B cell (primary cell): ENCODE measurements at regions not wholly inside any gene's neighbourhood (a gene's known extent, or its start where the extent isn't known, plus 50 kb on each side); places are given as distances from the start of the nearest gene placed in this dataset.

Experiments used
- ATAC-seq: fragments of 200-7000 bp; cut with Tn5 transposase; one replicate; pipeline ENCODE4 v1.10.0; 2021; ENCODE audit warnings: low read depth, mild to moderate bottlenecking, moderate number of reproducible peaks, moderate library complexity
- CTCF ChIA-PET: fragments of 350-600 bp; sonication (Branson Sonifier 250); formaldehyde crosslinking; loops from one replicate; lab custom pipeline; 2021; ENCODE audit warnings: antibody characterized with exemption, inconsistent platforms; lab: Charles Lee
- POLR2A ChIA-PET: fragments of 350-600 bp; sonication (Branson Sonifier 250); formaldehyde crosslinking; loops from one replicate; lab custom pipeline; 2021; ENCODE audit warnings: antibody characterized with exemption; lab: Charles Lee
- DNase-seq: peaks from one replicate; pipeline ENCODE4 v3.0.0; 2013
- H2AFZ ChIP-seq: 2 replicates; pipeline ENCODE4 v1.6.1; 2012; ENCODE audit warnings: mild to moderate bottlenecking, low read depth, low read length; ENCODE audit not compliant: insufficient read depth, poor library complexity, severe bottlenecking
- H3K27ac ChIP-seq, 2 donors: 1 replicate in 1 of 2; 2 replicates in 1 of 2; pipeline ENCODE4 v1.5.1; 2012 to 2013; ENCODE audit warnings: low read length in 2 of 2, mild to moderate bottlenecking in 2 of 2, moderate library complexity in 1 of 2
- H3K27me3 ChIP-seq, 4 experiments: fragments of 200-600 bp in 1 of 4; sonication (generic) in 1 of 4; replicated peaks in 1 of 4; 1 replicate in 2 of 4; 2 replicates in 2 of 4; pipeline versions ENCODE4 v1.6.1 to v1.7.0; 2013 to 2016; ENCODE audit warnings: low read length in 3 of 4, mild to moderate bottlenecking in 2 of 4, mixed read lengths in 1 of 4, moderate library complexity in 1 of 4; ENCODE audit not compliant: insufficient read depth in 4 of 4, control insufficient read depth in 3 of 4; ENCODE audit errors: control extremely low read depth in 1 of 4
- H3K36me3 ChIP-seq, 2 experiments: replicated peaks in 1 of 2; 1 replicate in 1 of 2; 2 replicates in 1 of 2; pipeline versions ENCODE4 v1.6.1 to v1.7.1; 2013; ENCODE audit warnings: low read length in 1 of 2; ENCODE audit not compliant: insufficient read depth in 2 of 2, control insufficient read depth in 1 of 2; ENCODE audit errors: control extremely low read depth in 1 of 2, extremely low read depth in 1 of 2
- H3K4me1 ChIP-seq, 2 donors: fragments of 200-600 bp in 1 of 2; sonication (generic) in 1 of 2; 1 replicate in 1 of 2; 2 replicates in 1 of 2; pipeline versions ENCODE4 v1.5.1 to v1.6.1; 2013 to 2017; ENCODE audit warnings: low read length in 2 of 2; ENCODE audit not compliant: control insufficient read depth in 2 of 2, insufficient read depth in 2 of 2
- H3K4me2 ChIP-seq: replicated peaks from 2 replicates; pipeline ENCODE3; 2012; ENCODE audit warnings: mild to moderate bottlenecking, low read depth, low read length; ENCODE audit not compliant: poor library complexity, severe bottlenecking
- H3K4me3 ChIP-seq, 5 experiments: fragments of 200-600 bp in 1 of 5; sonication (generic) in 1 of 5; 1 replicate in 3 of 5; 2 replicates in 2 of 5; pipeline versions ENCODE4 v1.5.1 to v1.7.0; 2011 to 2016; ENCODE audit warnings: low read length in 4 of 5, mild to moderate bottlenecking in 4 of 5, low read depth in 2 of 5, control low read depth in 1 of 5, moderate library complexity in 1 of 5; ENCODE audit not compliant: insufficient read depth in 1 of 5; ENCODE audit errors: control extremely low read depth in 1 of 5, extremely low read depth in 1 of 5
- H3K79me2 ChIP-seq: fragments of 200-600 bp; sonication (generic); one replicate; pipeline ENCODE4 v1.6.0; 2016; ENCODE audit warnings: low read length; ENCODE audit not compliant: control insufficient read depth, insufficient read depth
- H3K9ac ChIP-seq: fragments of 200-600 bp; sonication (generic); 2 replicates; pipeline ENCODE4 v1.6.1; 2017; ENCODE audit warnings: mild to moderate bottlenecking, low read length, moderate library complexity
- H3K9me3 ChIP-seq, 3 donors: one replicate each; pipeline versions ENCODE4 v1.6.1 to v1.7.1; 2013; ENCODE audit warnings: low read length in 2 of 3; ENCODE audit not compliant: control insufficient read depth in 2 of 3, insufficient read depth in 1 of 3; ENCODE audit errors: control extremely low read depth in 1 of 3
- H4K20me1 ChIP-seq: 2 replicates; pipeline ENCODE4 v1.6.0; 2012; ENCODE audit warnings: mild to moderate bottlenecking, low read length; ENCODE audit not compliant: insufficient read depth, control insufficient read depth, poor library complexity, severe bottlenecking
- H3K27ac Mint-ChIP-seq: one replicate; pipeline ENCODE4 v1.8.0; 2021; ENCODE audit warnings: mixed read lengths
- H3K27me3 Mint-ChIP-seq: one replicate; pipeline ENCODE4 v1.8.0; 2021; ENCODE audit warnings: mixed read lengths
- H3K4me1 Mint-ChIP-seq: one replicate; pipeline ENCODE4 v1.8.0; 2021; ENCODE audit warnings: mixed read lengths
- H3K4me3 Mint-ChIP-seq: one replicate; pipeline ENCODE4 v1.8.0; 2021; ENCODE audit warnings: mixed read lengths
- H3K9me3 Mint-ChIP-seq: one replicate; pipeline ENCODE4 v1.8.0; 2022; ENCODE audit warnings: mixed read lengths; ENCODE audit not compliant: insufficient read depth
- EZH2 ChIP-seq: IDR thresholded peaks from 2 replicates; pipeline ENCODE4 v1.6.1; 2012; ENCODE audit warnings: borderline replicate concordance, low read depth, mild to moderate bottlenecking, moderate library complexity, low read length; ENCODE audit not compliant: insufficient read depth, poor library complexity, severe bottlenecking
- WGBS: methylation state at CpG from one replicate; pipeline ENCODE4 v1.1.5; 2013; ENCODE audit warnings: missing lambda C conversion rate; ENCODE audit not compliant: insufficient coverage; 5-methylcytosine and 5-hydroxymethylcytosine counted together
- intact Hi-C: fragments of 100-400 bp; cut with micrococcal nuclease; formaldehyde crosslinking; loops from one replicate; pipeline ENCODE4 v1.10.0; 2022
- TF ChIP-seq, protein P1 (sequence below): fragments of 200-600 bp; IDR thresholded peaks from one replicate; pipeline ENCODE4 v1.8.0; 2022; ENCODE audit warnings: antibody characterized with exemption, mild to moderate bottlenecking

DNA sequence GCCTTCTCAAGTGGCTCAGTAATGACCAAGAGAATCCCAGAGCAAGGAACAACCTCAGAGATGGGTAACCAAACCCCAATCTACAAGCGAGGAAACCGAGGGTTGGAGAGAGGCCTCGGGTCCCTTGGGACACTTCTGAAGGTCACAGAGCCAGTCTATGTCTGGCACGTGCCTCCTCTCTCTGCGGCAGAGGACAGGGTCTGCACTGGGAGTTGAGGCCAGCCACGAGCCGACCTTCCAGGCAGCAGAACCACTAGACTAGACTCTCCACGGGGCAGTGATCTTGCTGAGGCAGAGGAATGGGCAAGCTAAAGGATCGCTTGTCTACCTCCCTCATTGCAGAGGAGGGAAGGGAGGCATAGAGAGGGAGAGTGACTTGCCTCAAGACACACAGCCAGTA, 100.6 kb upstream of the SMAD3 start:
- ChIA-PET CTCF (interaction anchor here (1.3 to 1.5 kb wide), 2 partner anchors 18 to 91 kb away, joined by 3 to 6 read pairs; no protein-coding TSS in a partner anchor), POLR2A (no interaction called here)
- DNase-seq (no peak), ATAC-seq (no peak)
- Histone ChIP-seq H3K9ac (no peak overlapping the region), H3K4me2 (no peak overlapping the region), H3K79me2 (no peaks in the 10 kb centered on the region), H3K4me3 (no peak overlapping the region), H3K36me3 (no peaks in the 10 kb centered on the region), H3K9me3 (no peaks in the 10 kb centered on the region), H3K4me1 (no peaks in the 10 kb centered on the region), H4K20me1 (no peaks in the 10 kb centered on the region), H2AFZ (no peak overlapping the region), H3K27ac (no peak overlapping the region), H3K27me3 (no peaks in the 10 kb centered on the region)
- 83% methylated on average over 7 of the region's 9 CpGs for WGBS
- no peaks in the 10 kb centered on the region for H3K9me3 Mint-ChIP-seq
- H3K27me3 Mint-ChIP-seq, result peaks cover 3% of the 10 kb centered on the region
- no peak overlapping the region for H3K4me3 Mint-ChIP-seq
- no peaks in the 10 kb centered on the region for H3K4me1 Mint-ChIP-seq
- H3K27ac Mint-ChIP-seq, result no peak overlapping the region
- intact Hi-C loops, result no loop called here
- no peak for TF ChIP-seq EZH2
- TF ChIP-seq, protein P1, sequence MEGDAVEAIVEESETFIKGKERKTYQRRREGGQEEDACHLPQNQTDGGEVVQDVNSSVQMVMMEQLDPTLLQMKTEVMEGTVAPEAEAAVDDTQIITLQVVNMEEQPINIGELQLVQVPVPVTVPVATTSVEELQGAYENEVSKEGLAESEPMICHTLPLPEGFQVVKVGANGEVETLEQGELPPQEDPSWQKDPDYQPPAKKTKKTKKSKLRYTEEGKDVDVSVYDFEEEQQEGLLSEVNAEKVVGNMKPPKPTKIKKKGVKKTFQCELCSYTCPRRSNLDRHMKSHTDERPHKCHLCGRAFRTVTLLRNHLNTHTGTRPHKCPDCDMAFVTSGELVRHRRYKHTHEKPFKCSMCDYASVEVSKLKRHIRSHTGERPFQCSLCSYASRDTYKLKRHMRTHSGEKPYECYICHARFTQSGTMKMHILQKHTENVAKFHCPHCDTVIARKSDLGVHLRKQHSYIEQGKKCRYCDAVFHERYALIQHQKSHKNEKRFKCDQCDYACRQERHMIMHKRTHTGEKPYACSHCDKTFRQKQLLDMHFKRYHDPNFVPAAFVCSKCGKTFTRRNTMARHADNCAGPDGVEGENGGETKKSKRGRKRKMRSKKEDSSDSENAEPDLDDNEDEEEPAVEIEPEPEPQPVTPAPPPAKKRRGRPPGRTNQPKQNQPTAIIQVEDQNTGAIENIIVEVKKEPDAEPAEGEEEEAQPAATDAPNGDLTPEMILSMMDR, result no peak

DNA sequence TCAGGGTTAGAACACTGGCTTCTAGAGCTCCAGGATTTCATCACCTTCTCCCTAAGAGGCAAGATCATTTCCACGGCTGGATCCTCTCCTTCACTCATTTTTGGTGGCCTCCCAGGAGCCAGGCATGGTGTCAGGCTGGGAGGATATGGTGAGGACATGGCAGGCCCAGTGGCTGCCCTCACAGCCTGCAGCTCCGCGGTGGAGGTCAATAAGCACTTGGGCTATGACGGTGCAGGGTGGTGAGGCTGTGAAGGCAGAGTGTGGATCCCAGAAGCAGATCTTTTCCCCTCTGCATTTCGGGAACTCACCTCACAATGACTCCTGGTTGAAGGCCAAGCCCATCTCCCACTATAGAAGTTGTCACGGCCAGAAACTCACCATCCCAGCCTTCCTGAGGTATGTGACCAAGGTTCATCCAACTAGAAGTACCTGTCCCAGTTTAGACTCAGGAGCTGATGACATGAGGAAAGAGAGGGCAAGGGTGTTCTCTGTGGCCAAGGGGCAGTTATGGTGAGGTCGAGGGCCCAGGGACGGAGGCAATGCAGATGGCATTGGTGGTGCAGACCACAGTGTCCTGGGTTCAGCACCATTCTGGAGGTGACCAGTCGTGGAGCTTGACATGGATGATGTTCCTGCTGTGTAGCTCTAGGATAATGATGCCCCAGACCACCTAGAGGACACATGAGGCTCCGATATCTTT, 100.1 kb upstream of the SMAD3 start:
- Histone ChIP-seq H4K20me1 (no peaks in the 10 kb centered on the region), H3K27me3 (no peaks in the 10 kb centered on the region), H3K36me3 (no peaks in the 10 kb centered on the region), H3K27ac (no peak overlapping the region), H3K4me1 (no peaks in the 10 kb centered on the region), H2AFZ (no peak overlapping the region), H3K4me3 (no peak overlapping the region), H3K79me2 (no peaks in the 10 kb centered on the region), H3K4me2 (no peak overlapping the region), H3K9me3 (no peaks in the 10 kb centered on the region), H3K9ac (no peak overlapping the region)
- CTCF ChIA-PET, result interaction anchor here (0.9 to 1.5 kb wide), 4 partner anchors 13 to 90 kb away, joined by 3 to 6 read pairs (median 3); no protein-coding TSS in a partner anchor
- Mint-ChIP-seq H3K9me3 (no peaks in the 10 kb centered on the region), H3K27me3 (peaks cover 3% of the 10 kb centered on the region), H3K27ac (no peak overlapping the region), H3K4me3 (no peak overlapping the region), H3K4me1 (no peaks in the 10 kb centered on the region)
- no peak for DNase-seq
- whole genome bisulfite sequencing, result 94% methylated on average over 4 of the region's 10 CpGs
- intact Hi-C loops, result no loop called here
- POLR2A ChIA-PET, result no interaction called here
- TF ChIP-seq, protein P1, result no peak
- TF ChIP-seq EZH2, result no peak
- no peak for ATAC-seq
